Hematopoietic multipotent progenitor cell treated with erythropoietin and hydrocortisone succinate and interleukin-3 and kit ligand, for 15 days (in vitro differentiated cells): ENCODE measurements at regions not wholly inside any gene's neighbourhood (a gene's known extent, or its start where the extent isn't known, plus 50 kb on each side); places are given as distances from the start of the nearest gene placed in this dataset.
"Not testable (repeated sequence)": the region's sequence is repeated elsewhere in the genome, so short reads cannot be mapped to it uniquely, and the experiment has no call there.

Experiments
- DNase-seq: peaks from one replicate; pipeline ENCODE4 v3.0.0-alpha.2; 2015; ENCODE audit warnings: low spot score

- DNase-seq = no peak
Observed at GRCh38 chr12:68507657-68508056, 103.0 kb upstream of the RAP1B start.

GRCh38 chr12:68508576-68508975 is 102.1 kb upstream of the RAP1B start:
- DNase-seq = no peak

GRCh38 chr12:68509242-68509641 is 101.5 kb upstream of the RAP1B start:
- DNase-seq = no peak

- DNase-seq = no peak
Observed at GRCh38 chr12:68510397-68510796, 100.3 kb upstream of the RAP1B start.

GRCh38 chr12:68514807-68515411 is 95.8 kb upstream of the RAP1B start:
- DNase-seq = no peak

- no peak for DNase-seq
Observed at GRCh38 chr12:68515793-68516192, 94.9 kb upstream of the RAP1B start.

GRCh38 chr12:68521321-68521839 is 89.3 kb upstream of the RAP1B start:
- no peak for DNase-seq

GRCh38 chr12:68521848-68522502 is 88.7 kb upstream of the RAP1B start:
- no peak for DNase-seq

GRCh38 chr12:68529466-68529865 is 81.2 kb upstream of the RAP1B start:
- DNase-seq = no peak

GRCh38 chr12:68529869-68530268 is 80.8 kb upstream of the RAP1B start:
- DNase-seq = no peak

- DNase-seq = no peak
Observed at GRCh38 chr12:68530299-68530698, 80.4 kb upstream of the RAP1B start.

- DNase-seq = no peak
Observed at GRCh38 chr12:68530965-68531364, 79.7 kb upstream of the RAP1B start.

GRCh38 chr12:68532204-68532886 is 78.4 kb upstream of the RAP1B start:
- no peak for DNase-seq

GRCh38 chr12:68532887-68533248 is 77.8 kb upstream of the RAP1B start:
- no peak for DNase-seq

- DNase-seq = no peak
Observed at GRCh38 chr12:68534108-68534507, 76.6 kb upstream of the RAP1B start.

- no peak for DNase-seq
Observed at GRCh38 chr12:68536885-68537485, 73.7 kb upstream of the RAP1B start.

- no peak for DNase-seq
Observed at GRCh38 chr12:68537571-68537970, 73.1 kb upstream of the RAP1B start.

- DNase-seq = peak; percentile 39
Observed at GRCh38 chr12:68538726-68539614, 71.7 kb upstream of the RAP1B start.

- peak; percentile 8 for DNase-seq
Observed at GRCh38 chr12:68539615-68539952, 71.1 kb upstream of the RAP1B start.

- not testable (repeated sequence) for DNase-seq
Observed at GRCh38 chr12:68540768-68541167, 69.9 kb upstream of the RAP1B start.

- DNase-seq = not testable (repeated sequence)
Observed at GRCh38 chr12:68547318-68547717, 63.4 kb upstream of the RAP1B start.

GRCh38 chr12:68552605-68553195 is 58.0 kb upstream of the RAP1B start:
- not testable (repeated sequence) for DNase-seq
